ENCODE measurements at regions not wholly inside any gene's neighbourhood (a gene's known extent, or its start where the extent isn't known, plus 50 kb on each side); places are given as distances from the start of the nearest gene placed in this dataset.

DNA sequence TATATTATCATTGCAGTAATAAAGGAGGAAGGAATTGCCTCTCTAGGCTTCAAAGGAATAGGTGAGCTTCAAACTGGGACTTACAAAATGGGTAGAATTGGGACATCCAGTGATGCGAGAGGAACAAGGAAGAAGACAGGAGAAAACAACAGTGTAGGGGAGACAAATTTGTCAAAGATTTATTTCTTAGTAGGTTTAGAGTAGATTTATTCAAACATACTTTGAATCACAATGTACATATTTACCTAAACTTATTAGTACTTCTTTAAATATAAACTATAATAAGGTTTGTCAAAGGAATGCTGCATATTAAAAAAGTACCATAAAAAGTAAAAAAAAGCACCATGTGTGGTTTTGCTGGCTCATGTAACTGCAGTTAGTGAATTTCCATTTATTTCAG is 161.4 kb upstream of the CDH2 start:
- Histone ChIP-seq H3K27me3 (ENCODE audit: control insufficient read depth, insufficient read depth, low read length) (no peaks in the 10 kb centered on the region), H3K4me3 (ENCODE audit: low read depth, low read length) (no peak overlapping the region), H3K9me3 (ENCODE audit: control insufficient read depth, insufficient read depth, low read length) (no peaks in the 10 kb centered on the region), H3K27ac (ENCODE audit: low read depth, low read length) (no peak overlapping the region)
- CTCF ChIA-PET = no interaction called here
- POLR2A ChIA-PET = no interaction called here
- TF ChIP-seq, protein P1, sequence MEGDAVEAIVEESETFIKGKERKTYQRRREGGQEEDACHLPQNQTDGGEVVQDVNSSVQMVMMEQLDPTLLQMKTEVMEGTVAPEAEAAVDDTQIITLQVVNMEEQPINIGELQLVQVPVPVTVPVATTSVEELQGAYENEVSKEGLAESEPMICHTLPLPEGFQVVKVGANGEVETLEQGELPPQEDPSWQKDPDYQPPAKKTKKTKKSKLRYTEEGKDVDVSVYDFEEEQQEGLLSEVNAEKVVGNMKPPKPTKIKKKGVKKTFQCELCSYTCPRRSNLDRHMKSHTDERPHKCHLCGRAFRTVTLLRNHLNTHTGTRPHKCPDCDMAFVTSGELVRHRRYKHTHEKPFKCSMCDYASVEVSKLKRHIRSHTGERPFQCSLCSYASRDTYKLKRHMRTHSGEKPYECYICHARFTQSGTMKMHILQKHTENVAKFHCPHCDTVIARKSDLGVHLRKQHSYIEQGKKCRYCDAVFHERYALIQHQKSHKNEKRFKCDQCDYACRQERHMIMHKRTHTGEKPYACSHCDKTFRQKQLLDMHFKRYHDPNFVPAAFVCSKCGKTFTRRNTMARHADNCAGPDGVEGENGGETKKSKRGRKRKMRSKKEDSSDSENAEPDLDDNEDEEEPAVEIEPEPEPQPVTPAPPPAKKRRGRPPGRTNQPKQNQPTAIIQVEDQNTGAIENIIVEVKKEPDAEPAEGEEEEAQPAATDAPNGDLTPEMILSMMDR (IDR thresholded peaks at IDR 0.05; ENCODE audit: low read depth, low read length) = no peak
- DNase-seq (ENCODE audit: low read depth, low spot score) = no peak

DNA sequence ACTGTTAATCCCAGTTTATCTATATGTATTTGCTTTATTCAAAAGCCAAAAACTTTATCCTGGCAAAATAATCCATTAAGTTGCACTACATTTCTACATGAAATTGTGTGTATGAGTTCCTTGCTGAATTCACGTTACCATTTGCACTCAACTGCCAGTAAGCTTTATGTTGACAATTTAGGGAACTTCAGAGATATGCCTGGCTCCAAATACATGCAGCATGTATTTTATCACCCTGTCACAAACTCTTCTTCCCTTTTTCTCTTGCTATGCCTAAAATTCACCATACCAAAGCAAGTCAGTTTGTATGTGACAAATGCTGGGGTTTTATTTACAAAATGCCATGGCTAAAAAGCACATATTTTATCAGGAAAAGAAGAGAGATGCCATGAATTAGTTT is 157.6 kb upstream of the CDH2 start:
- H3K4me3 ChIP-seq (ENCODE audit: low read depth, low read length) = no peak overlapping the region
- CTCF ChIA-PET = no interaction called here
- no peaks in the 10 kb centered on the region for H3K9me3 ChIP-seq (ENCODE audit: control insufficient read depth, insufficient read depth, low read length)
- H3K27ac ChIP-seq (ENCODE audit: low read depth, low read length) = no peak overlapping the region
- TF ChIP-seq, protein P1 (IDR thresholded peaks at IDR 0.05; ENCODE audit: low read depth, low read length) = no peak
- no peaks in the 10 kb centered on the region for H3K27me3 ChIP-seq (ENCODE audit: control insufficient read depth, insufficient read depth, low read length)
- no peak for DNase-seq (ENCODE audit: low read depth, low spot score)
- POLR2A ChIA-PET = no interaction called here

DNA sequence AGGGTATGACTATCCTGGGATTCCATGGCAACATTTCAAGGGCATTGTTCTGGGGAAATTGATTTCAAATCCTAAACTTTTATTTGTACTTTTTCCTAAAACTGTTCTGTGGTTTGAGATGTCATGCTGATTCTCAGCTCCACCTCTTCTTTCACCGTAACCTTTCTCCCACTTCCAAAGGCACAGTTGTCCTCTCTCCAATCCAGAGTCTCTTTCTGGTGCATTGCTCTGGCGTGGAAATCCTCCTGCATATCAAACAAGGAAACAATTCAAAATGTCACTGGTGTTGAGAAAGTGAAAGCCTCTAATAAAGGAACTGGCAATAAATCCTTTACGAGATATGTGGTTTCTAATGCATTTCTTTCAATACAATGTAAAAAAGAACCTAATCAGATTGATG is 155.1 kb upstream of the CDH2 start:
- ChIA-PET CTCF (no interaction called here), POLR2A (no interaction called here)
- H3K27me3 ChIP-seq (ENCODE audit: control insufficient read depth, insufficient read depth, low read length) = no peaks in the 10 kb centered on the region
- H3K9me3 ChIP-seq (ENCODE audit: control insufficient read depth, insufficient read depth, low read length) = no peaks in the 10 kb centered on the region
- TF ChIP-seq, protein P1 (IDR thresholded peaks at IDR 0.05; ENCODE audit: low read depth, low read length) = no peak
- H3K27ac ChIP-seq (ENCODE audit: low read depth, low read length) = no peak overlapping the region
- H3K4me3 ChIP-seq (ENCODE audit: low read depth, low read length) = no peak overlapping the region
- no peak for DNase-seq (ENCODE audit: low read depth, low spot score)

DNA sequence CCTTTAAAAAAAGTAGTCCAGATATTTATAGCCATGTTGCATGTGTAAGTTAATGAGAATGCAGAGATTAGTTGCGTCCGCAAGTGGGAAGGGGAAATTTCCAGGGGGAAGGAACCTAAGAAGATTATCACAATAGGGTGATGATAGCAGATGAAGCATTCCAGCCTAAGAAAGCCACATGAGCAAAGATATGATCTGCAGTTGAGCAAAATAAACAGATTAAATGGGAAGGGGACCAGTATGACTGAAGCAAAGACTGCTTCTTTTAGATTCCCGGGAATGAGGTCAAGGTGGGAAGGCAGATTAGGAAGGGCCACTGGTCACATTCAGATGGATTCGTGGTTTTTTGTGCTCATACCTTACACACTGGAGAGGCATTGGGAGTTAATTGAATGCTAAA is 154.6 kb upstream of the CDH2 start:
- TF ChIP-seq, protein P1 (IDR thresholded peaks at IDR 0.05; ENCODE audit: low read depth, low read length) = no peak
- ChIA-PET POLR2A (no interaction called here), CTCF (no interaction called here)
- Histone ChIP-seq H3K9me3 (ENCODE audit: control insufficient read depth, insufficient read depth, low read length) (no peaks in the 10 kb centered on the region), H3K27ac (ENCODE audit: low read depth, low read length) (no peak overlapping the region), H3K4me3 (ENCODE audit: low read depth, low read length) (no peak overlapping the region), H3K27me3 (ENCODE audit: control insufficient read depth, insufficient read depth, low read length) (no peaks in the 10 kb centered on the region)
- no peak for DNase-seq (ENCODE audit: low read depth, low spot score)

DNA sequence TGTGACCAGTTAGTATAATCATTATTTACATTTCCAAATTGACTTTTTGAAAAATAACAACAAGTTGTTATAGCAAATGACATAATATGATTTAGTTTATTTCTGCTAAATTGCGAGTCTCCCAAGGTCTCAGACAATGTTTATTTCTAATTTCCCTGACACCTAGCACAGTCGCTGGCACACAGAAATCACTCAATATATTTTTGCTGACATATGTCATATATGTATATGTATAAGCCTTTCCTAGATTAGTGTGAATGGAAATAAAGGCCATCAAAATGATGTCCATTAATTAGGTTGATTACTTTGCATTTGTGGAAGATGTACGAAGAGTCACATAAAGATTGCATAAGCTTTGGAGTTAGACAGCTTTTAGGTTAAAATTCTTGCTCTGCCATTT is 136.7 kb upstream of the CDH2 start:
- Histone ChIP-seq H3K4me3 (ENCODE audit: low read depth, low read length) (no peak overlapping the region), H3K27me3 (ENCODE audit: control insufficient read depth, insufficient read depth, low read length) (no peaks in the 10 kb centered on the region), H3K9me3 (ENCODE audit: control insufficient read depth, insufficient read depth, low read length) (no peaks in the 10 kb centered on the region), H3K27ac (ENCODE audit: low read depth, low read length) (no peak overlapping the region)
- no peak for DNase-seq (ENCODE audit: low read depth, low spot score)
- ChIA-PET POLR2A (no interaction called here), CTCF (no interaction called here)
- TF ChIP-seq, protein P1 (IDR thresholded peaks at IDR 0.05; ENCODE audit: low read depth, low read length) = no peak

Data from AG04450 (cell line).